Thyroid gland (tissue), 4 donors: ENCODE measurements at regions not wholly inside any gene's neighbourhood (a gene's known extent, or its start where the extent isn't known, plus 50 kb on each side); places are given as distances from the start of the nearest gene placed in this dataset.

Experiments used
- POLR2A ChIP-seq, 2 donors: fragments of 450-650 bp; IDR thresholded peaks; one replicate each; pipeline ENCODE4 v1.6.1; 2017; ENCODE audit warnings: antibody characterized with exemption in 2 of 2, mild to moderate bottlenecking in 2 of 2, moderate library complexity in 1 of 2
- TF ChIP-seq, protein P1 (sequence below), 6 experiments: fragments of 200-600 bp in 3 of 6; fragments of 450-650 bp in 3 of 6; sonication (generic) in 3 of 6; IDR thresholded peaks; one replicate each; pipeline ENCODE4 v1.5.1; 2016 to 2019; ENCODE audit warnings: antibody characterized with exemption in 6 of 6, mild to moderate bottlenecking in 2 of 6, inconsistent platforms in 1 of 6, moderate library complexity in 1 of 6

- TF ChIP-seq, protein P1, sequence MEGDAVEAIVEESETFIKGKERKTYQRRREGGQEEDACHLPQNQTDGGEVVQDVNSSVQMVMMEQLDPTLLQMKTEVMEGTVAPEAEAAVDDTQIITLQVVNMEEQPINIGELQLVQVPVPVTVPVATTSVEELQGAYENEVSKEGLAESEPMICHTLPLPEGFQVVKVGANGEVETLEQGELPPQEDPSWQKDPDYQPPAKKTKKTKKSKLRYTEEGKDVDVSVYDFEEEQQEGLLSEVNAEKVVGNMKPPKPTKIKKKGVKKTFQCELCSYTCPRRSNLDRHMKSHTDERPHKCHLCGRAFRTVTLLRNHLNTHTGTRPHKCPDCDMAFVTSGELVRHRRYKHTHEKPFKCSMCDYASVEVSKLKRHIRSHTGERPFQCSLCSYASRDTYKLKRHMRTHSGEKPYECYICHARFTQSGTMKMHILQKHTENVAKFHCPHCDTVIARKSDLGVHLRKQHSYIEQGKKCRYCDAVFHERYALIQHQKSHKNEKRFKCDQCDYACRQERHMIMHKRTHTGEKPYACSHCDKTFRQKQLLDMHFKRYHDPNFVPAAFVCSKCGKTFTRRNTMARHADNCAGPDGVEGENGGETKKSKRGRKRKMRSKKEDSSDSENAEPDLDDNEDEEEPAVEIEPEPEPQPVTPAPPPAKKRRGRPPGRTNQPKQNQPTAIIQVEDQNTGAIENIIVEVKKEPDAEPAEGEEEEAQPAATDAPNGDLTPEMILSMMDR (IDR thresholded peaks at IDR 0.05), result no peak
- TF ChIP-seq POLR2A (IDR thresholded peaks at IDR 0.05), result no peak
Observed at GRCh38 chr1:208423526-208423925, 179.3 kb upstream of the PLXNA2 start.
